HepG2 (cell line): ENCODE measurements at regions not wholly inside any gene's neighbourhood (a gene's known extent, or its start where the extent isn't known, plus 50 kb on each side); places are given as distances from the start of the nearest gene placed in this dataset.

Source experiments
- ATAC-seq: fragments of 200-7000 bp; cut with Tn5 transposase; 3 replicates; pipeline ENCODE4 v1.9.1; 2020; ENCODE audit warnings: mild to moderate bottlenecking, moderate library complexity
- BruUV-seq: library from RNA; stranded (reverse); fragments of 400-500 nt; replicated peaks from 2 replicates; lab custom pipeline; 2021; lab: Mats Ljungman, UMichigan
- CTCF ChIA-PET: fragments of 300-600 bp; formaldehyde crosslinking; extraction: SDS; loops from one replicate; lab custom pipeline; 2021; ENCODE audit warnings: low total read pairs, inconsistent platforms, low intra/inter-chr PET ratio; lab: Yijun Ruan, JAX
- POLR2A ChIA-PET: fragments of 350-600 bp; sonication (Branson Sonifier 250); formaldehyde crosslinking; loops from one replicate; lab custom pipeline; 2020; ENCODE audit warnings: antibody characterized with exemption, inconsistent platforms; lab: Yijun Ruan, JAX
- DNase-seq: peaks from one replicate; pipeline ENCODE4 v3.0.0-alpha.2; 2015; ENCODE audit warnings: low spot score
- FAIRE-seq: peaks from 3 replicates; lab custom pipeline; 2011; peaks lifted over from hg19 to GRCh38; lab: Jason Lieb, UNC
- H2AFZ ChIP-seq: one replicate; pipeline ENCODE4 v1.6.1; 2011; ENCODE audit warnings: low read length, inconsistent platforms
- H3K27ac ChIP-seq: fragments of 300-600 bp; 3 replicates; pipeline ENCODE4 v1.8.0; 2011; ENCODE audit warnings: mixed run types, mild to moderate bottlenecking, mixed read lengths, low read length, inconsistent platforms; ENCODE audit not compliant: insufficient read depth; ENCODE audit errors: extremely low read length
- H3K27me3 ChIP-seq, 2 experiments: fragments of 200-600 bp in 1 of 2; 2 replicates in 1 of 2; 3 replicates in 1 of 2; pipeline versions ENCODE4 v1.6.0 to v1.8.0; 2011; ENCODE audit warnings: low read length in 2 of 2, mild to moderate bottlenecking in 2 of 2, moderate library complexity in 2 of 2, inconsistent platforms in 1 of 2; ENCODE audit not compliant: insufficient read depth in 2 of 2, control insufficient read depth in 1 of 2
- H3K36me3 ChIP-seq, 2 experiments: fragments of 200-600 bp in 1 of 2; replicated peaks in 1 of 2; 2 replicates in 1 of 2; 3 replicates in 1 of 2; pipeline versions ENCODE4 v1.5.1 to v1.8.0; 2011; ENCODE audit warnings: low read length in 2 of 2, inconsistent platforms in 1 of 2; ENCODE audit not compliant: insufficient read depth in 2 of 2, control insufficient read depth in 1 of 2
- H3K4me1 ChIP-seq: 2 replicates; pipeline ENCODE4 v1.5.1; 2012; ENCODE audit warnings: low read length, inconsistent platforms; ENCODE audit not compliant: insufficient read depth
- H3K4me2 ChIP-seq: 2 replicates; pipeline ENCODE4 v1.6.0; 2011; ENCODE audit warnings: low read depth, low read length, inconsistent platforms
- H3K4me3 ChIP-seq, 3 experiments: fragments of 200-600 bp in 1 of 3; sonication (generic), shearing (Covaris generic) in 1 of 3; replicated peaks in 1 of 3; 2 replicates each; pipeline ENCODE4 v1.5.1; 2011 to 2016; ENCODE audit warnings: low read length in 3 of 3, inconsistent platforms in 2 of 3, low read depth in 2 of 3, mild to moderate bottlenecking in 2 of 3, control low read depth in 1 of 3, mixed read lengths in 1 of 3; ENCODE audit not compliant: insufficient read depth in 1 of 3
- H3K79me2 ChIP-seq: one replicate; pipeline ENCODE4 v1.6.1; 2011; ENCODE audit warnings: low read length, inconsistent platforms; ENCODE audit not compliant: insufficient read depth
- H3K9ac ChIP-seq: 2 replicates; pipeline ENCODE4 v1.6.0; 2011; ENCODE audit warnings: mild to moderate bottlenecking, low read depth, low read length, inconsistent platforms; ENCODE audit not compliant: insufficient read depth
- H3K9me3 ChIP-seq: 2 replicates; pipeline ENCODE4 v1.5.1; 2012; ENCODE audit warnings: mild to moderate bottlenecking, low read length
- H4K20me1 ChIP-seq: 2 replicates; pipeline ENCODE4 v1.6.0; 2011; ENCODE audit warnings: inconsistent platforms, mild to moderate bottlenecking, low read length, moderate library complexity; ENCODE audit not compliant: insufficient read depth
- AKAP8 ChIP-seq: sonication (generic); formaldehyde crosslinking; IDR thresholded peaks from 2 replicates; pipeline ENCODE4 v1.5.1; 2020; ENCODE audit warnings: mild to moderate bottlenecking, missing genetic modification reagents
- WGBS: methylation state at CpG from one replicate; pipeline ENCODE4 v1.1.6; 2017; ENCODE audit warnings: low lambda C conversion rate; 5-methylcytosine and 5-hydroxymethylcytosine counted together
- in situ Hi-C: cut with HindIII; loops from 2 replicates; pipeline ENCODE4 v1.10.0; 2017; ENCODE audit warnings: low pct_unique_long_range_greater_than_20kb; ENCODE audit not compliant: extremely low pct_ligation_motif_present
- intact Hi-C: fragments of 100-400 bp; cut with micrococcal nuclease; formaldehyde crosslinking; loops from one replicate; pipeline ENCODE4 v1.10.0; 2022; ENCODE audit not compliant: unreplicated experiment
- TF ChIP-seq, protein P1 (sequence below): sonication (generic); formaldehyde crosslinking; IDR thresholded peaks from 2 replicates; pipeline ENCODE4 v1.5.1; 2020; ENCODE audit warnings: mild to moderate bottlenecking, missing genetic modification reagents, moderate library complexity

DNA sequence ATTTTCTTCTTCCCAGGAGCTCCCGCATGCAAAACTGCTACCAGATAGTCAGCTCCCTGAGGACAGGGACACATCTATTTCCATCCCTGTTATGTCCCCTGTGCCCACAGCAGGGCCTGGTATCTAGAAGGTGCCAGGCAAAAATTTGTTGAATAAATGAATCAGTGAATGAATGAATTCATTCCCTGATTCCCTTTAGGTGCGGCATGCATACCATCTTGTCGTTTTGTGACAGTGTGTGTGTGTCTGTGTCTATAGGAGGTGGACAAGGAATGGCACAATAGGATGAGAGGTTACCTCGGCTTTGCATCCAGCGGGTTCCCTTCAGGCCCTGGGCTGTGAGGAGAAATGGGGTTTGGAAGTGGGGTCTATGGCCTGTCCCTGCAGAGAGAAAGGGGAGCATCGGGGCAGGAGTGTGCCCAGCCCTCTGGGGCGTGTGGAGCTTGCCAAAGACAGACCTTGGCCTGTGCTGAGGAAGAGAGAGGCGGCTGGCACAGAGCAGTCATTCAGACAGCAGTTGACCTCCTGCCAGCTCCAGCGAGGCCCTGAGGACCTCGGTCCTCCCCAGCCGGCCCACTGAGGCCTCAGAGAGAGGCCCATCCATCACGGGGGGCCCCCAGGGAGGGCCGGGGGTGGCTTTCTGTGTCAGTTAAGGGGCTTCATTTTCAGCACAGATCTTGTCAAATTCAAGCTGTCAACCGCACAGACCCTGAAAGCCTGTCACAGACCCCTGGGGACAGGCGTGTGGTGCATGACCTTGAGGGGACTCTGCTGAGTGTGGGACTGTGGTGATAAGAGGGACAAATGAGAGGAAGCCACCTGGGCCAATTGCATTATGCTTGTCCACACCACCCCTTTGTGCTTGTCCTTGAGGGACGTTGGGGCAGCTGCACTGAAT is 125.9 kb upstream of the CXCR4 start:
- Histone ChIP-seq H3K4me3 (no peak overlapping the region), H3K36me3 (no peaks in the 10 kb centered on the region), H4K20me1 (no peaks in the 10 kb centered on the region), H3K9me3 (no peaks in the 10 kb centered on the region), H2AFZ (no peak overlapping the region), H3K9ac (no peak overlapping the region), H3K4me1 (peaks cover 8% of the 10 kb centered on the region), H3K4me2 (no peak overlapping the region), H3K79me2 (no peaks in the 10 kb centered on the region), H3K27me3 (no peaks in the 10 kb centered on the region), H3K27ac (no peak overlapping the region)
- in situ Hi-C loops (no loop called here), intact Hi-C loops (no loop called here)
- FAIRE-seq (no peak), DNase-seq (no peak), ATAC-seq (peak; percentile 27; the same call in 1 of the 3 replicates)
- 44% methylated on average over 11 of the region's 16 CpGs for WGBS
- no TSS peak for BruUV-seq
- ChIA-PET POLR2A (no interaction called here), CTCF (no interaction called here)
- no peak for TF ChIP-seq AKAP8 (CRISPR knock-in tag)
- TF ChIP-seq, protein P1, sequence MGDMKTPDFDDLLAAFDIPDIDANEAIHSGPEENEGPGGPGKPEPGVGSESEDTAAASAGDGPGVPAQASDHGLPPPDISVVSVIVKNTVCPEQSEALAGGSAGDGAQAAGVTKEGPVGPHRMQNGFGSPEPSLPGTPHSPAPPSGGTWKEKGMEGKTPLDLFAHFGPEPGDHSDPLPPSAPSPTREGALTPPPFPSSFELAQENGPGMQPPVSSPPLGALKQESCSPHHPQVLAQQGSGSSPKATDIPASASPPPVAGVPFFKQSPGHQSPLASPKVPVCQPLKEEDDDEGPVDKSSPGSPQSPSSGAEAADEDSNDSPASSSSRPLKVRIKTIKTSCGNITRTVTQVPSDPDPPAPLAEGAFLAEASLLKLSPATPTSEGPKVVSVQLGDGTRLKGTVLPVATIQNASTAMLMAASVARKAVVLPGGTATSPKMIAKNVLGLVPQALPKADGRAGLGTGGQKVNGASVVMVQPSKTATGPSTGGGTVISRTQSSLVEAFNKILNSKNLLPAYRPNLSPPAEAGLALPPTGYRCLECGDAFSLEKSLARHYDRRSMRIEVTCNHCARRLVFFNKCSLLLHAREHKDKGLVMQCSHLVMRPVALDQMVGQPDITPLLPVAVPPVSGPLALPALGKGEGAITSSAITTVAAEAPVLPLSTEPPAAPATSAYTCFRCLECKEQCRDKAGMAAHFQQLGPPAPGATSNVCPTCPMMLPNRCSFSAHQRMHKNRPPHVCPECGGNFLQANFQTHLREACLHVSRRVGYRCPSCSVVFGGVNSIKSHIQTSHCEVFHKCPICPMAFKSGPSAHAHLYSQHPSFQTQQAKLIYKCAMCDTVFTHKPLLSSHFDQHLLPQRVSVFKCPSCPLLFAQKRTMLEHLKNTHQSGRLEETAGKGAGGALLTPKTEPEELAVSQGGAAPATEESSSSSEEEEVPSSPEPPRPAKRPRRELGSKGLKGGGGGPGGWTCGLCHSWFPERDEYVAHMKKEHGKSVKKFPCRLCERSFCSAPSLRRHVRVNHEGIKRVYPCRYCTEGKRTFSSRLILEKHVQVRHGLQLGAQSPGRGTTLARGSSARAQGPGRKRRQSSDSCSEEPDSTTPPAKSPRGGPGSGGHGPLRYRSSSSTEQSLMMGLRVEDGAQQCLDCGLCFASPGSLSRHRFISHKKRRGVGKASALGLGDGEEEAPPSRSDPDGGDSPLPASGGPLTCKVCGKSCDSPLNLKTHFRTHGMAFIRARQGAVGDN (CRISPR knock-in tag), result peak; percentile 11; the same call in 1 of the 2 replicates
